ENCODE measurements at regions not wholly inside any gene's neighbourhood (a gene's known extent, or its start where the extent isn't known, plus 50 kb on each side); places are given as distances from the start of the nearest gene placed in this dataset.

DNA sequence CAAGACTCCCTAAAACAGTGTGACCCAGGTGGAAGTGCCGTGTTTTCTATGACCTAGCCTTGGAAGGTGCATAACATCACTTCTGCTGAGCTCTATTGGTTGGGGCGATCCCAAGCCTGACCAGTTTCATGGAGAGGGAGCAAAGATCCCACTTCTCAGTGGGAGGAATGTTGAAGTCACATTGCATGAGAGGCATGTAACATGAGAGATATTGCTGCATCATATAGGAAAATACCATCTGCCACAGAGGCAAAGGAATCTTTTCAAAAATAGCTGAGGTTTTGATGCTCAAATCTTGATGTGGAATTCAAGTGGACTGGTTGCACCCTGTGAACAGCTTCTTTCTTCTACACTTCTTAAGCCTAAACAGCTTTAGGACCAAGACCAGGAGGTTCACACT, 56.4 kb upstream of the NLRP1 start (continued):
- TF ChIP-seq, protein P1, sequence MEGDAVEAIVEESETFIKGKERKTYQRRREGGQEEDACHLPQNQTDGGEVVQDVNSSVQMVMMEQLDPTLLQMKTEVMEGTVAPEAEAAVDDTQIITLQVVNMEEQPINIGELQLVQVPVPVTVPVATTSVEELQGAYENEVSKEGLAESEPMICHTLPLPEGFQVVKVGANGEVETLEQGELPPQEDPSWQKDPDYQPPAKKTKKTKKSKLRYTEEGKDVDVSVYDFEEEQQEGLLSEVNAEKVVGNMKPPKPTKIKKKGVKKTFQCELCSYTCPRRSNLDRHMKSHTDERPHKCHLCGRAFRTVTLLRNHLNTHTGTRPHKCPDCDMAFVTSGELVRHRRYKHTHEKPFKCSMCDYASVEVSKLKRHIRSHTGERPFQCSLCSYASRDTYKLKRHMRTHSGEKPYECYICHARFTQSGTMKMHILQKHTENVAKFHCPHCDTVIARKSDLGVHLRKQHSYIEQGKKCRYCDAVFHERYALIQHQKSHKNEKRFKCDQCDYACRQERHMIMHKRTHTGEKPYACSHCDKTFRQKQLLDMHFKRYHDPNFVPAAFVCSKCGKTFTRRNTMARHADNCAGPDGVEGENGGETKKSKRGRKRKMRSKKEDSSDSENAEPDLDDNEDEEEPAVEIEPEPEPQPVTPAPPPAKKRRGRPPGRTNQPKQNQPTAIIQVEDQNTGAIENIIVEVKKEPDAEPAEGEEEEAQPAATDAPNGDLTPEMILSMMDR (IDR thresholded peaks at IDR 0.05; ENCODE audit: low read depth, low read length, missing input control) = no peak
- TF ChIP-seq RXRA (IDR thresholded peaks at IDR 0.05) (no peak), HNF4G (IDR thresholded peaks at IDR 0.05) (no peak), JUND (IDR thresholded peaks at IDR 0.05) (no peak), SP1 (IDR thresholded peaks at IDR 0.05) (no peak), NR2F2 (IDR thresholded peaks at IDR 0.05) (no peak)

DNA sequence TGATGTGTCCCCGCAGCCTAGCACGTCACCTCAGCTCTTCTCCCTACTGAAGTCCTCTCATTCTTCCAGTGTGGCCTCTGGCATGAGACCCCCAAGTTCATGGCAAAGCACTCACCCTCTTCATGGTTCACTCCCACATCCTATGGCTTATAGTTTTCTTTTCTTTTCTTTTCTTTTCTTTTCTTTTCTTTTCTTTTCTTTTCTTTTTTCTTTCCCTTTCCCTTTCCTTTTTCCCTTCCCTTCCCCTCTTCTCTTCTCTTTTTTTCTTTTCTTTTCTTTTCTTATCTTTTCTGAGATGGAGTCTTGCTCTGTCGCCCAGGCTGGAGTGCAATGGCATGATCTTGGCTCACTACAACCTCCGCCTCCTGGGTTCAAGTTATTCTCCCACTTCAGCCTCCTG, 58.4 kb upstream of the NLRP1 start:
- no peak overlapping the region for H3K4me3 ChIP-seq (ENCODE audit: low read depth in 1 of 3, low read length in 3 of 3)
- H3K36me3 ChIP-seq (ENCODE audit: control insufficient read depth in 4 of 4, insufficient read depth in 3 of 4, low read depth in 1 of 4, low read length in 3 of 4) = no peaks in the 10 kb centered on the region
- H3K27me3 ChIP-seq (ENCODE audit: control insufficient read depth in 4 of 4, insufficient read depth in 4 of 4, low read length in 3 of 4) = peaks cover 0 to 6% (median 0%) of the 10 kb centered on the region in 4 donors
- no peaks in the 10 kb centered on the region for H3K4me1 ChIP-seq (ENCODE audit: control insufficient read depth in 4 of 4, insufficient read depth in 4 of 4, low read length in 3 of 4)
- H3K27ac ChIP-seq (ENCODE audit: low read depth in 1 of 2, low read length in 2 of 2) = no peak overlapping the region
- WGBS = 93% methylated on average over 4 of the region's 4 CpGs
- TF ChIP-seq SP1 (IDR thresholded peaks at IDR 0.05) = no peak
- TF ChIP-seq RAD21 (IDR thresholded peaks at IDR 0.05) = no peak
- TF ChIP-seq, protein P2, sequence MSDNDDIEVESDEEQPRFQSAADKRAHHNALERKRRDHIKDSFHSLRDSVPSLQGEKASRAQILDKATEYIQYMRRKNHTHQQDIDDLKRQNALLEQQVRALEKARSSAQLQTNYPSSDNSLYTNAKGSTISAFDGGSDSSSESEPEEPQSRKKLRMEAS (IDR thresholded peaks at IDR 0.05) = no peak
- no peak for TF ChIP-seq NR2F2 (IDR thresholded peaks at IDR 0.05)
- H3K9ac ChIP-seq (ENCODE audit: low read depth in 1 of 2, low read length in 2 of 2) = no peak overlapping the region
- no peak for DNase-seq (ENCODE audit: low spot score)
- H3K9me3 ChIP-seq (ENCODE audit: control insufficient read depth in 4 of 4, low read length in 3 of 4) = no peaks in the 10 kb centered on the region

DNA sequence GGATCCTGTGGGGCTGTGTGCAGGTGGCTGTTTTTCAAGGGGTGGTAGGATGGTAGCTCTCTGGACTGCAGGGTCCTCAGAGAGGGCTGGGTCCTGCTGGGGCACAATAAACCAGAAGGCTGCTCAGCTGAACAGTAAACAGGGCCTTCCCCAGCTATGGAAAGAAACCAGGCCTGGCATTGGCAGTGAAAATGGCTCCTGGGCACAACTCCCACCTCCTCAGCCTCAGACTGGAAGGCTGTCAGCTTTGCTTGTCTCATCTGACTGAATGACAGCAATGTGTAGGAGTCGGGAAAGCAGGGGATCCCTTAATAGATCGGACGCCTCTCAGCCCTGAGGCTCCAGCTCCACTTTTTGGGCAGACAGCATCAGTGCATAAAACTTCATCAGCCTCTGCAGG, 59.8 kb upstream of the NLRP1 start:
- H3K27me3 ChIP-seq (ENCODE audit: control insufficient read depth in 4 of 4, insufficient read depth in 4 of 4, low read length in 3 of 4) = peaks cover 0 to 6% (median 0%) of the 10 kb centered on the region in 4 donors
- DNase-seq (ENCODE audit: low spot score) = no peak
- 94% methylated on average over 3 of the region's 3 CpGs for WGBS
- H3K27ac ChIP-seq (ENCODE audit: low read depth in 1 of 2, low read length in 2 of 2) = no peak overlapping the region
- H3K9me3 ChIP-seq (ENCODE audit: control insufficient read depth in 4 of 4, low read length in 3 of 4) = no peaks in the 10 kb centered on the region
- no peaks in the 10 kb centered on the region for H3K4me1 ChIP-seq (ENCODE audit: control insufficient read depth in 4 of 4, insufficient read depth in 4 of 4, low read length in 3 of 4)
- TF ChIP-seq REST (IDR thresholded peaks at IDR 0.05) (no peak), YY1 (IDR thresholded peaks at IDR 0.05) (no peak), GABPA (IDR thresholded peaks at IDR 0.05 in 1 of 2, conservative IDR thresholded peaks at IDR 0.05 in 1 of 2) (no peak), EGR1 (IDR thresholded peaks at IDR 0.05; ENCODE audit: low read depth in 2 of 2) (no peak), HNF4A (conservative IDR thresholded peaks at IDR 0.05) (no peak), TAF1 (conservative IDR thresholded peaks at IDR 0.05) (no peak), NR2F2 (IDR thresholded peaks at IDR 0.05) (no peak), SP1 (IDR thresholded peaks at IDR 0.05) (no peak), JUND (IDR thresholded peaks at IDR 0.05) (no peak), RAD21 (IDR thresholded peaks at IDR 0.05) (no peak), HNF4G (IDR thresholded peaks at IDR 0.05) (no peak), FOXA1 (IDR thresholded peaks at IDR 0.05) (no peak), RXRA (IDR thresholded peaks at IDR 0.05) (no peak)
- TF ChIP-seq, protein P3, sequence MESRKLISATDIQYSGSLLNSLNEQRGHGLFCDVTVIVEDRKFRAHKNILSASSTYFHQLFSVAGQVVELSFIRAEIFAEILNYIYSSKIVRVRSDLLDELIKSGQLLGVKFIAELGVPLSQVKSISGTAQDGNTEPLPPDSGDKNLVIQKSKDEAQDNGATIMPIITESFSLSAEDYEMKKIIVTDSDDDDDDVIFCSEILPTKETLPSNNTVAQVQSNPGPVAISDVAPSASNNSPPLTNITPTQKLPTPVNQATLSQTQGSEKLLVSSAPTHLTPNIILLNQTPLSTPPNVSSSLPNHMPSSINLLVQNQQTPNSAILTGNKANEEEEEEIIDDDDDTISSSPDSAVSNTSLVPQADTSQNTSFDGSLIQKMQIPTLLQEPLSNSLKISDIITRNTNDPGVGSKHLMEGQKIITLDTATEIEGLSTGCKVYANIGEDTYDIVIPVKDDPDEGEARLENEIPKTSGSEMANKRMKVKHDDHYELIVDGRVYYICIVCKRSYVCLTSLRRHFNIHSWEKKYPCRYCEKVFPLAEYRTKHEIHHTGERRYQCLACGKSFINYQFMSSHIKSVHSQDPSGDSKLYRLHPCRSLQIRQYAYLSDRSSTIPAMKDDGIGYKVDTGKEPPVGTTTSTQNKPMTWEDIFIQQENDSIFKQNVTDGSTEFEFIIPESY (IDR thresholded peaks at IDR 0.05) = no peak
- TF ChIP-seq, protein P4, sequence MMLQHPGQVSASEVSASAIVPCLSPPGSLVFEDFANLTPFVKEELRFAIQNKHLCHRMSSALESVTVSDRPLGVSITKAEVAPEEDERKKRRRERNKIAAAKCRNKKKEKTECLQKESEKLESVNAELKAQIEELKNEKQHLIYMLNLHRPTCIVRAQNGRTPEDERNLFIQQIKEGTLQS (IDR thresholded peaks at IDR 0.05) = no peak
- TF ChIP-seq, protein P1 (IDR thresholded peaks at IDR 0.05; ENCODE audit: low read depth, low read length, missing input control) = no peak
- TF ChIP-seq, protein P2 (IDR thresholded peaks at IDR 0.05) = no peak
- H3K4me3 ChIP-seq (ENCODE audit: low read depth in 1 of 3, low read length in 3 of 3) = no peak overlapping the region
- no peaks in the 10 kb centered on the region for H3K36me3 ChIP-seq (ENCODE audit: control insufficient read depth in 4 of 4, insufficient read depth in 3 of 4, low read depth in 1 of 4, low read length in 3 of 4)
- H3K9ac ChIP-seq (ENCODE audit: low read depth in 1 of 2, low read length in 2 of 2) = no peak overlapping the region
